Smooth muscle cell (in vitro differentiated cells): ENCODE measurements at regions not wholly inside any gene's neighbourhood (a gene's known extent, or its start where the extent isn't known, plus 50 kb on each side); places are given as distances from the start of the nearest gene placed in this dataset.
"Not testable (repeated sequence)": the region's sequence is repeated elsewhere in the genome, so short reads cannot be mapped to it uniquely, and the experiment has no call there.

Experiments
- DNase-seq: peaks from one replicate; lab custom pipeline; 2025; ENCODE audit not compliant: unreplicated experiment; lab: John Stamatoyannopoulos, UW
- H2AFZ ChIP-seq: fragments of 200-600 bp; sonication (generic); 2 replicates; pipeline ENCODE4 v1.6.0; 2016; ENCODE audit warnings: antibody characterized with exemption, low read depth, mild to moderate bottlenecking
- H3F3A ChIP-seq: fragments of 200-600 bp; sonication (generic); 2 replicates; pipeline ENCODE4 v1.6.0; 2017; ENCODE audit warnings: antibody characterized with exemption, low read depth
- H3K27ac ChIP-seq: fragments of 200-600 bp; sonication (generic); 2 replicates; pipeline ENCODE4 v1.5.1; 2016; ENCODE audit warnings: low read depth, mild to moderate bottlenecking
- H3K27me3 ChIP-seq: fragments of 200-600 bp; sonication (generic); 2 replicates; pipeline ENCODE4 v1.6.1; 2016; ENCODE audit warnings: low read depth, mild to moderate bottlenecking
- H3K36me3 ChIP-seq: fragments of 200-600 bp; sonication (generic); 2 replicates; pipeline ENCODE4 v1.5.1; 2016; ENCODE audit warnings: low read depth
- H3K4me1 ChIP-seq: fragments of 200-600 bp; sonication (generic); 2 replicates; pipeline ENCODE4 v1.5.1; 2016; ENCODE audit warnings: low read depth
- H3K4me2 ChIP-seq: fragments of 200-600 bp; sonication (generic); 2 replicates; pipeline ENCODE4 v1.6.0; 2016; ENCODE audit warnings: mild to moderate bottlenecking
- H3K4me3 ChIP-seq: fragments of 200-600 bp; sonication (generic); 2 replicates; pipeline ENCODE4 v1.5.1; 2016; ENCODE audit warnings: mild to moderate bottlenecking
- H3K79me2 ChIP-seq: fragments of 200-600 bp; sonication (generic); 2 replicates; pipeline ENCODE4 v1.6.0; 2016; ENCODE audit warnings: low read depth, mild to moderate bottlenecking
- H3K9ac ChIP-seq: fragments of 200-600 bp; sonication (generic); 2 replicates; pipeline ENCODE4 v1.6.0; 2016; ENCODE audit warnings: low read depth
- H3K9me3 ChIP-seq: fragments of 200-600 bp; sonication (generic); replicated peaks from 2 replicates; pipeline ENCODE4 v1.5.1; 2016; ENCODE audit warnings: low read depth
- H4K20me1 ChIP-seq: fragments of 200-600 bp; sonication (generic); 2 replicates; pipeline ENCODE4 v1.6.0; 2016; ENCODE audit warnings: low read depth
- WGBS: methylation state at CpG from one replicate; pipeline ENCODE4 v1.1.7; 2016; ENCODE audit warnings: low lambda C conversion rate; 5-methylcytosine and 5-hydroxymethylcytosine counted together

- not testable (repeated sequence) for H3K9ac ChIP-seq, DNase-seq, H3K9me3 ChIP-seq, H3K4me1 ChIP-seq, H3K79me2 ChIP-seq, H3K27me3 ChIP-seq, H4K20me1 ChIP-seq, H3K4me2 ChIP-seq, H3F3A ChIP-seq, H2AFZ ChIP-seq, H3K36me3 ChIP-seq, H3K4me3 ChIP-seq, H3K27ac ChIP-seq
- WGBS, result no CpG with 5 or more reads among the region's 3 CpGs
These were observed 4493.9 kb upstream of the TPTE start for GRCh38 chr21:6027497-6027896.

GRCh38 chr21:6034124-6034678 lies 4487.2 kb upstream of the TPTE start:
- not testable (repeated sequence) for H3K4me1 ChIP-seq, H4K20me1 ChIP-seq

GRCh38 chr21:6034820-6035473 lies 4486.4 kb upstream of the TPTE start:
- not testable (repeated sequence) for H3K4me2 ChIP-seq, H3K36me3 ChIP-seq, H4K20me1 ChIP-seq, H3K9ac ChIP-seq, H2AFZ ChIP-seq, H3K27ac ChIP-seq, H3K4me3 ChIP-seq, H3K9me3 ChIP-seq, DNase-seq, H3F3A ChIP-seq, H3K79me2 ChIP-seq, H3K27me3 ChIP-seq, H3K4me1 ChIP-seq
- WGBS, result no CpG with 5 or more reads among the region's 15 CpGs

More at GRCh38 chr21:6034124-6034678, 4487.2 kb upstream of the TPTE start:
- H3K27me3 ChIP-seq, H3K9me3 ChIP-seq, H2AFZ ChIP-seq, H3K4me3 ChIP-seq, H3K9ac ChIP-seq, H3K36me3 ChIP-seq, H3K4me2 ChIP-seq, H3K27ac ChIP-seq, H3F3A ChIP-seq, H3K79me2 ChIP-seq, DNase-seq: not testable (repeated sequence)
- WGBS, result no CpG with 5 or more reads among the region's 14 CpGs

DNA sequence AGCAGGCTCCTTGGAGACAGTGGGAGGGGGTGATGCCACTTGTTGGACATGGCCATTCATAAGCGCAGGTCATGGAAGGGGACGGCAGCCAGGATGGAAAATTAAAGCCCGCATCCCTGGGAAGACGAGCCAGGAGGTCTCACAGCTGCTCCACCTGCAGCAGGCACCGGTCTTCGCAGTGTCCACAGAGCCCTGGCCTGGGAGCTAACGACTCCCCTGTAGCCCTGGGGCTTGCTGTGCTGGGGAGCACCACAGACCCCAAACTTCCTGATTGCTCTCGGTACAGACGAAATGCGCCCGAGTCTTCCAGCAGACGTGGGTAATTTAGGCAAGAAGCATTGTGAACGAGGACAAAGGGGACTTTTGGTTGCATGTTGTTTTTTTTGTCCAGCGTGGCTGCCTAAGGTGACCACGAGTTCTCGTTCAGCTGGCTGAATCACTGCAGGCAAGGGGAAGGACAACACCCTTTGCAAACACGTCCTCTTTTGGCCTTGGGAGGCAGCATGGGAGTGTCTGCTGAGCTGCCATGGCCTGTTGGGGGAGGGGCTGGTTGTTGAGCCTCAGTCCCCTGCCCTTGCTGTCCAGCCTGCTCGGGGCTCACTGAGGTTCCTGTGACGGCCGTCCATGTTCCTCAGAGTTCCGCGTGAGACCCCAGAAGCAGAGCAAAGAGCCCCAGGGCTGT lies 4485.8 kb upstream of the TPTE start:
- not testable (repeated sequence) for H3K36me3 ChIP-seq, H3K9ac ChIP-seq, DNase-seq, H3F3A ChIP-seq, H3K27me3 ChIP-seq, H3K4me2 ChIP-seq, H3K4me3 ChIP-seq, H3K4me1 ChIP-seq, H3K27ac ChIP-seq, H3K79me2 ChIP-seq, H3K9me3 ChIP-seq, H4K20me1 ChIP-seq, H2AFZ ChIP-seq
- whole genome bisulfite sequencing, result no CpG with 5 or more reads among the region's 22 CpGs

DNA sequence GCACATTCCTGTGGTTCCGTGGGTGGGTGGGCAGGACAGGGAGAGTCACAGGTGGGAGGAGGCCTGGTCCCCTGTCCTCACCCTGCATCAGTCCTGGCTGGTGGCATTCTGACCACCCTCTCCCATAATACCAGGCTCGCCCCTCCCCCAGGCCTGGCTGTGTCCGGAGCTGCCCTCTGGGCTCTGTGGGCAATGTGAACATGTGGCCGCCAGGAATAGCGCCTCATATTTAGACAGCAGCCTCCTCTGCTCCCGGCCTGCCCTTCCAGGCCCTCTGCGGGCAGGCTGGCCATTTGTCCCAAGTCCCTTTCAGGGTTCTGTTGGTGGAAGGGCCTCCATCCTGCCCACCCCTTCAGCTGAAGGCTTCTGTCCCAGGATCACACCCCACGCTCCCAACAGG lies 4482.2 kb upstream of the TPTE start:
- not testable (repeated sequence) for H3K79me2 ChIP-seq, H3K36me3 ChIP-seq, H2AFZ ChIP-seq, H3K27me3 ChIP-seq, H3K9me3 ChIP-seq, H3F3A ChIP-seq, H3K27ac ChIP-seq, H4K20me1 ChIP-seq, DNase-seq, H3K4me2 ChIP-seq, H3K9ac ChIP-seq, H3K4me3 ChIP-seq, H3K4me1 ChIP-seq
- WGBS, result 100% methylated on average over 1 of the region's 8 CpGs

DNA sequence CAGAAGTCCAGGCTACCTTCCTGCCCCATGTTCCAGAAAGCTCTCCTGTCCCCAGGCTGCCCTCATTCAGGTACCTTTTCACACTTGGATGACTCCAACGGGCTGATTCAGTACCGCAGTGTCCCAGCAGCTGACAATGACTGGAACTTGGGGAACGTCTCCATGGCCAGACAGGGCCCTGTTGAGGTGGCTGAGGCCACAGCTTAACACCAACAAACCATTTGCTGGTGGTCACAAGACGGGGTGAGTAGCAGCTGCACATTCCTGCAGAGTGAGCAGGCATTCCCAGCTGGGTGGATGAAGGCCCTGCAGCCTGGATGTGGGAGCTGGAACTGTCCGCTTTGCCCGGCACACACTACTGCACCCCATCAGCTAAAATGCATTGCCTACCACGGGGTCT lies 4481.3 kb upstream of the TPTE start:
- H3K27me3 ChIP-seq, H3F3A ChIP-seq, H3K9me3 ChIP-seq, H3K4me1 ChIP-seq, DNase-seq, H3K4me2 ChIP-seq, H4K20me1 ChIP-seq, H3K9ac ChIP-seq, H3K79me2 ChIP-seq, H3K4me3 ChIP-seq, H2AFZ ChIP-seq, H3K36me3 ChIP-seq, H3K27ac ChIP-seq: not testable (repeated sequence)
- WGBS, result no CpG with 5 or more reads among the region's 7 CpGs

GRCh38 chr21:6043430-6044275 lies 4477.7 kb upstream of the TPTE start:
- H3K9ac ChIP-seq, H3K4me1 ChIP-seq, H3K9me3 ChIP-seq, DNase-seq, H3K79me2 ChIP-seq, H3K27ac ChIP-seq, H3F3A ChIP-seq, H3K27me3 ChIP-seq, H3K36me3 ChIP-seq, H3K4me2 ChIP-seq, H2AFZ ChIP-seq, H3K4me3 ChIP-seq, H4K20me1 ChIP-seq: not testable (repeated sequence)
- WGBS, result no CpG with 5 or more reads among the region's 21 CpGs

GRCh38 chr21:6044695-6045094 lies 4476.7 kb upstream of the TPTE start:
- H3K27me3 ChIP-seq, H3K9me3 ChIP-seq, H4K20me1 ChIP-seq, H2AFZ ChIP-seq, H3K27ac ChIP-seq, H3K36me3 ChIP-seq, H3K9ac ChIP-seq, H3K79me2 ChIP-seq, H3F3A ChIP-seq, H3K4me2 ChIP-seq, H3K4me3 ChIP-seq, DNase-seq, H3K4me1 ChIP-seq: not testable (repeated sequence)
- no CpG with 5 or more reads among the region's 13 CpGs for WGBS
